K562 (cell line): ENCODE measurements at regions not wholly inside any gene's neighbourhood (a gene's known extent, or its start where the extent isn't known, plus 50 kb on each side); places are given as distances from the start of the nearest gene placed in this dataset.

Experiments used
- ATAC-seq: fragments of 200-7000 bp; cut with Tn5 transposase; 3 replicates; pipeline ENCODE4 v1.9.1; 2020; ENCODE audit warnings: moderate library complexity
- BruUV-seq: library from RNA; stranded (reverse); fragments of 400-500 nt; replicated peaks from 2 replicates; lab custom pipeline; 2021; lab: Mats Ljungman, UMichigan
- CTCF ChIA-PET: fragments of 300-600 bp; formaldehyde crosslinking; extraction: SDS; loops from one replicate; lab custom pipeline; 2021; ENCODE audit warnings: low intra/inter-chr PET ratio; lab: Yijun Ruan, JAX
- POLR2A ChIA-PET: fragments of 300-600, 350-650 bp; sonication (Branson Sonifier 250); formaldehyde crosslinking; extraction: SDS; loops from one replicate; lab custom pipeline; 2021; ENCODE audit warnings: antibody characterized with exemption, inconsistent platforms; lab: Yijun Ruan, JAX
- DNase-seq, 4 experiments: peaks; one replicate each; pipeline versions ENCODE4 v3.0.0 to v3.0.0-alpha.2; 2011 to 2018; ENCODE audit warnings: low spot score in 3 of 4, mixed read lengths in 3 of 4; ENCODE audit errors: extremely low read depth in 1 of 4
- FAIRE-seq: peaks from 2 replicates; lab custom pipeline; 2011; peaks lifted over from hg19 to GRCh38; lab: Jason Lieb, UNC
- H2AFZ ChIP-seq: 2 replicates; pipeline ENCODE4 v1.6.0; 2011; ENCODE audit warnings: low read depth, low read length, control low read depth, inconsistent platforms
- H3K27ac ChIP-seq: fragments of 200-600 bp; 3 replicates; pipeline ENCODE4 v1.8.0; 2011; ENCODE audit warnings: low read depth, mild to moderate bottlenecking, control low read depth, inconsistent platforms, low read length, moderate library complexity, mixed read lengths; ENCODE audit errors: extremely low read depth
- H3K27me3 ChIP-seq, 2 experiments: fragments of 300-600 bp in 1 of 2; 2 replicates in 1 of 2; 3 replicates in 1 of 2; pipeline versions ENCODE4 v1.6.0 to v1.8.0; 2011; ENCODE audit warnings: inconsistent platforms in 2 of 2, low read length in 2 of 2, mild to moderate bottlenecking in 1 of 2, mixed read lengths in 1 of 2, moderate library complexity in 1 of 2; ENCODE audit not compliant: control insufficient read depth in 2 of 2, insufficient read depth in 2 of 2
- H3K36me3 ChIP-seq: fragments of 300-600 bp; 3 replicates; pipeline ENCODE4 v1.8.0; 2011; ENCODE audit warnings: mild to moderate bottlenecking, low read length, inconsistent platforms; ENCODE audit not compliant: control insufficient read depth, insufficient read depth
- H3K4me1 ChIP-seq, 2 experiments: fragments of 200-600 bp in 1 of 2; replicated peaks in 1 of 2; 2 replicates in 1 of 2; 3 replicates in 1 of 2; pipeline versions ENCODE4 v1.5.1 to v1.8.0; 2011; ENCODE audit warnings: inconsistent platforms in 2 of 2, low read length in 2 of 2, mild to moderate bottlenecking in 1 of 2, mixed read lengths in 1 of 2, moderate library complexity in 1 of 2; ENCODE audit not compliant: control insufficient read depth in 2 of 2, insufficient read depth in 2 of 2
- H3K4me2 ChIP-seq: 2 replicates; pipeline ENCODE4 v1.6.1; 2011; ENCODE audit warnings: low read length, control low read depth, inconsistent platforms, mixed read lengths; ENCODE audit not compliant: insufficient read depth
- H3K4me3 ChIP-seq: fragments of 200-600 bp; sonication (generic), shearing (Covaris generic); 2 replicates; pipeline ENCODE4 v1.5.1; 2016; ENCODE audit warnings: control low read depth, inconsistent platforms
- H3K79me2 ChIP-seq: fragments of 200-600 bp; 3 replicates; pipeline ENCODE4 v1.8.0; 2011; ENCODE audit warnings: low read length, inconsistent platforms; ENCODE audit not compliant: control insufficient read depth, insufficient read depth
- H3K9ac ChIP-seq, 2 experiments: 2 replicates each; pipeline versions ENCODE4 v1.6.0 to v1.6.1; 2011; ENCODE audit warnings: low read depth in 2 of 2, low read length in 2 of 2, control low read depth in 1 of 2, inconsistent platforms in 1 of 2, mild to moderate bottlenecking in 1 of 2, mixed read lengths in 1 of 2; ENCODE audit not compliant: insufficient read depth in 1 of 2
- H3K9me1 ChIP-seq: one replicate; pipeline ENCODE4 v1.6.0; 2011; ENCODE audit warnings: inconsistent platforms, mild to moderate bottlenecking, low read length, moderate library complexity; ENCODE audit not compliant: control insufficient read depth, insufficient read depth
- H3K9me3 ChIP-seq: replicated peaks from 2 replicates; pipeline ENCODE4 v1.5.1; 2011; ENCODE audit warnings: low read depth, low read length, inconsistent platforms; ENCODE audit not compliant: control insufficient read depth, insufficient read depth
- H4K20me1 ChIP-seq: replicated peaks from 2 replicates; pipeline ENCODE4 v1.6.1; 2011; ENCODE audit warnings: low read length, inconsistent platforms, mixed read lengths; ENCODE audit not compliant: control insufficient read depth, insufficient read depth
- ASH1L ChIP-seq: fragments of 450-650 bp; IDR thresholded peaks from 2 replicates; pipeline ENCODE4 v1.6.1; 2018; ENCODE audit warnings: borderline replicate concordance, mild to moderate bottlenecking, low read depth; ENCODE audit not compliant: partially characterized antibody
- CHD1 ChIP-seq: fragments of 200-600 bp; sonication (generic); IDR thresholded peaks from one replicate; pipeline ENCODE4 v1.6.1; 2012; ENCODE audit warnings: mild to moderate bottlenecking, moderate library complexity, low read length, inconsistent platforms
- CREBBP ChIP-seq: IDR thresholded peaks from one replicate; pipeline ENCODE4 v1.6.1; 2012; ENCODE audit warnings: low read depth, mild to moderate bottlenecking, control low read depth, inconsistent platforms, low read length
- GABPA ChIP-seq: fragments of 200-800 bp; sonication (Bioruptor generic); conservative IDR thresholded peaks from 2 replicates; pipeline ENCODE4 v1.6.1; 2016; ENCODE audit warnings: low read depth, missing genetic modification characterization, missing compliant biosample characterization
- KDM2B ChIP-seq: fragments of 250-450 bp; sonication (Bioruptor Pico); IDR thresholded peaks from 2 replicates; pipeline ENCODE4 v1.8.0; 2021; ENCODE audit warnings: mild to moderate bottlenecking, moderate library complexity
- L3MBTL2 ChIP-seq: fragments of 450-650 bp; IDR thresholded peaks from 2 replicates; pipeline ENCODE4 v1.6.1; 2016; ENCODE audit warnings: mild to moderate bottlenecking, moderate library complexity
- MED1 ChIP-seq: sonication (generic); formaldehyde crosslinking; IDR thresholded peaks from 2 replicates; pipeline ENCODE4 v1.8.1; 2023; ENCODE audit warnings: missing genetic modification reagents, borderline replicate concordance
- MYBL2 ChIP-seq, 2 experiments: fragments of 450-650 bp in 1 of 2; sonication (generic) in 1 of 2; formaldehyde crosslinking in 1 of 2; IDR thresholded peaks; 2 replicates each; pipeline versions ENCODE4 v1.6.1 to v1.8.1; 2017 to 2022; ENCODE audit warnings: borderline replicate concordance in 1 of 2, inconsistent platforms in 1 of 2, low read depth in 1 of 2, mild to moderate bottlenecking in 1 of 2, missing genetic modification reagents in 1 of 2, moderate library complexity in 1 of 2
- ZNF24 ChIP-seq: fragments of 450-650 bp; IDR thresholded peaks from 2 replicates; pipeline ENCODE4 v1.6.1; 2016
- ZNF384 ChIP-seq: IDR thresholded peaks from 2 replicates; pipeline ENCODE4 v1.6.1; 2012; ENCODE audit warnings: low read depth, low read length, improper control_type of control experiment
- ZNF707 ChIP-seq: fragments of 250-450 bp; sonication (Bioruptor Pico); conservative IDR thresholded peaks from 2 replicates; pipeline ENCODE4 v1.8.0; 2022; ENCODE audit warnings: inconsistent platforms, mild to moderate bottlenecking, moderate library complexity
- WGBS: fragments of 100-300 bp; shearing (Covaris generic); methylation state at CpG from one replicate; pipeline ENCODE4 v1.1.6; 2016; ENCODE audit warnings: low coverage, mixed read lengths; ENCODE audit not compliant: insufficient coverage; ENCODE audit errors: missing lambda C conversion rate; 5-methylcytosine and 5-hydroxymethylcytosine counted together
- in situ Hi-C: fragments of 300-500 bp; cut with MboI; formaldehyde crosslinking; loops from 4 replicates; pipeline ENCODE4 v1.15.0; 2018; ENCODE audit warnings: inconsistent platforms, mixed read lengths
- intact Hi-C: fragments of 100-400 bp; cut with micrococcal nuclease; formaldehyde crosslinking; loops from 2 replicates; pipeline ENCODE4 v1.14.2; 2022
- TF ChIP-seq, protein P1 (sequence below): fragments of 250-450 bp; sonication (Bioruptor Pico); IDR thresholded peaks from 2 replicates; pipeline ENCODE4 v1.4.0; 2020; ENCODE audit warnings: mild to moderate bottlenecking, moderate library complexity, borderline replicate concordance
- TF ChIP-seq, protein P2 (sequence below): fragments of 450-650 bp; formaldehyde crosslinking; conservative IDR thresholded peaks from 2 replicates; pipeline ENCODE4 v1.4.0; 2022; ENCODE audit warnings: mild to moderate bottlenecking, missing genetic modification characterization

DNA sequence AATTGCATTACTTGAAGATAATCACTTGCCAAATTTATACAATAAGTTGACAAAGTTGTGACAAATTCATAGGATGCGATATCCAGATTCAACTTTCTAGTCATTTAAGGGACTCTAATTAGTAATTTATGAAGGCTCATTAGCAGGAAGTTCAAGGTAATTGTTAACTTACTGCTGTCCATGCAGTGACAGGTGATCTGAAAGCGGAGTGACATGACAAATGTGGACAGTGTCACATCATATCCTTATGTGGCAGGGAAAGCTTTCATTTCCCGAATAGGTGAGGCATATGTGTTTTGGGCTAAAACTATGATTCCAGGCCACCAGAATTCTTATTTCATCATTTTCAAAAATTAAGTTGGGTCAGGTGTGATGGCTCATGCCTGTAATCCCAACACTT lies 115.9 kb upstream of the BMP2 start (continued):
- TF ChIP-seq, protein P1, sequence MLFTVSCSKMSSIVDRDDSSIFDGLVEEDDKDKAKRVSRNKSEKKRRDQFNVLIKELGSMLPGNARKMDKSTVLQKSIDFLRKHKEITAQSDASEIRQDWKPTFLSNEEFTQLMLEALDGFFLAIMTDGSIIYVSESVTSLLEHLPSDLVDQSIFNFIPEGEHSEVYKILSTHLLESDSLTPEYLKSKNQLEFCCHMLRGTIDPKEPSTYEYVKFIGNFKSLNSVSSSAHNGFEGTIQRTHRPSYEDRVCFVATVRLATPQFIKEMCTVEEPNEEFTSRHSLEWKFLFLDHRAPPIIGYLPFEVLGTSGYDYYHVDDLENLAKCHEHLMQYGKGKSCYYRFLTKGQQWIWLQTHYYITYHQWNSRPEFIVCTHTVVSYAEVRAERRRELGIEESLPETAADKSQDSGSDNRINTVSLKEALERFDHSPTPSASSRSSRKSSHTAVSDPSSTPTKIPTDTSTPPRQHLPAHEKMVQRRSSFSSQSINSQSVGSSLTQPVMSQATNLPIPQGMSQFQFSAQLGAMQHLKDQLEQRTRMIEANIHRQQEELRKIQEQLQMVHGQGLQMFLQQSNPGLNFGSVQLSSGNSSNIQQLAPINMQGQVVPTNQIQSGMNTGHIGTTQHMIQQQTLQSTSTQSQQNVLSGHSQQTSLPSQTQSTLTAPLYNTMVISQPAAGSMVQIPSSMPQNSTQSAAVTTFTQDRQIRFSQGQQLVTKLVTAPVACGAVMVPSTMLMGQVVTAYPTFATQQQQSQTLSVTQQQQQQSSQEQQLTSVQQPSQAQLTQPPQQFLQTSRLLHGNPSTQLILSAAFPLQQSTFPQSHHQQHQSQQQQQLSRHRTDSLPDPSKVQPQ (CRISPR knock-in tag): no peak
- TF ChIP-seq, protein P2, sequence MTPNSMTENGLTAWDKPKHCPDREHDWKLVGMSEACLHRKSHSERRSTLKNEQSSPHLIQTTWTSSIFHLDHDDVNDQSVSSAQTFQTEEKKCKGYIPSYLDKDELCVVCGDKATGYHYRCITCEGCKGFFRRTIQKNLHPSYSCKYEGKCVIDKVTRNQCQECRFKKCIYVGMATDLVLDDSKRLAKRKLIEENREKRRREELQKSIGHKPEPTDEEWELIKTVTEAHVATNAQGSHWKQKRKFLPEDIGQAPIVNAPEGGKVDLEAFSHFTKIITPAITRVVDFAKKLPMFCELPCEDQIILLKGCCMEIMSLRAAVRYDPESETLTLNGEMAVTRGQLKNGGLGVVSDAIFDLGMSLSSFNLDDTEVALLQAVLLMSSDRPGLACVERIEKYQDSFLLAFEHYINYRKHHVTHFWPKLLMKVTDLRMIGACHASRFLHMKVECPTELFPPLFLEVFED (CRISPR knock-in tag): no peak

DNA sequence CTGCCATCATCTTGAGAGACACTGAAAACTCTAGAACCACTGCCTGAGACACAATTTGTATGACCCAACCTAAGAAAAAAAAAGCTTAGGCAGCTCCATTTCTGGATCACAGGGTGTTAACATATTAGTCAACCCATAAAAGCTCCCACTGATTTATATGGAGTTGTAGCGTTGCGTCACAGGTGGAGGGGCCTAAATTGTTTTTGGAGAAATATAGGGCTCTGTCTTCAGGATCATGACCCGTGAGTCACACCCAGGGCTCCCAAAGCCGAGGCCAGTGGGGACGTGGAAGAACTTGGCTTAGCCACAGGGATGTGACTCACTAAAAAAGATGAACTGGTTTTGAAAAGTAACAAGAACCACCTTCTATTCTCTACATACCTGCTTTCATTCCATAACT lies 116.5 kb upstream of the BMP2 start:
- 4% methylated on average over 5 of the region's 5 CpGs for WGBS
- no peak for FAIRE-seq
- Histone ChIP-seq H3K9me3 (no peaks in the 10 kb centered on the region), H3K27me3 (no peaks in the 10 kb centered on the region), H2AFZ (no peak overlapping the region), H3K9ac (no peak overlapping the region), H3K4me1 (no peaks in the 10 kb centered on the region)
- no peak for DNase-seq
- ATAC-seq: no peak
- TF ChIP-seq KDM2B: no peak
- TF ChIP-seq MYBL2 (IDR thresholded peaks at IDR 0.05; ENCODE audit: low read depth): no peak
- TF ChIP-seq MYBL2 (CRISPR knock-in tag; IDR thresholded peaks at IDR 0.05; ENCODE audit: borderline replicate concordance): no peak
- TF ChIP-seq ZNF707 (CRISPR knock-in tag): no peak
- no peak for TF ChIP-seq ASH1L
- no peak for TF ChIP-seq CHD1
- TF ChIP-seq GABPA (tag): no peak
- TF ChIP-seq ZNF24: no peak
- no peak for TF ChIP-seq CREBBP
- TF ChIP-seq ZNF384: no peak
- no peak for TF ChIP-seq L3MBTL2
- no peak for TF ChIP-seq MED1 (CRISPR knock-in tag)
- TF ChIP-seq, all 486 proteins: peak for 0
- no peaks in the 10 kb centered on the region for H4K20me1 ChIP-seq
- in situ Hi-C loops: no loop called here
- ChIA-PET CTCF (no interaction called here), POLR2A (no interaction called here)
- BruUV-seq: no TSS peak
- H3K9me1 ChIP-seq: no peaks in the 10 kb centered on the region
- H3K79me2 ChIP-seq: no peaks in the 10 kb centered on the region
- H3K4me2 ChIP-seq: no peak overlapping the region
- H3K27ac ChIP-seq: no peak overlapping the region
- intact Hi-C loops: no loop called here
- no peaks in the 10 kb centered on the region for H3K36me3 ChIP-seq
- no peak overlapping the region for H3K4me3 ChIP-seq
